Epithelial cell of prostate (primary cell): ENCODE measurements at regions not wholly inside any gene's neighbourhood (a gene's known extent, or its start where the extent isn't known, plus 50 kb on each side); places are given as distances from the start of the nearest gene placed in this dataset.
"Not testable (repeated sequence)": the region's sequence is repeated elsewhere in the genome, so short reads cannot be mapped to it uniquely, and the experiment has no call there.

Experiments
- DNase-seq: peaks from one replicate; pipeline ENCODE4 v3.0.0-alpha.2; 2011; ENCODE audit warnings: low read depth, low spot score
- H3K27ac ChIP-seq: fragments of 450-650 bp; 2 replicates; pipeline ENCODE4 v1.5.1; 2017; ENCODE audit warnings: mild to moderate bottlenecking

- no peak overlapping the region for H3K27ac ChIP-seq
- DNase-seq = no peak
Measured at GRCh38 chr5:130871346-130872086, 293.5 kb downstream of the HINT1 start.

DNA sequence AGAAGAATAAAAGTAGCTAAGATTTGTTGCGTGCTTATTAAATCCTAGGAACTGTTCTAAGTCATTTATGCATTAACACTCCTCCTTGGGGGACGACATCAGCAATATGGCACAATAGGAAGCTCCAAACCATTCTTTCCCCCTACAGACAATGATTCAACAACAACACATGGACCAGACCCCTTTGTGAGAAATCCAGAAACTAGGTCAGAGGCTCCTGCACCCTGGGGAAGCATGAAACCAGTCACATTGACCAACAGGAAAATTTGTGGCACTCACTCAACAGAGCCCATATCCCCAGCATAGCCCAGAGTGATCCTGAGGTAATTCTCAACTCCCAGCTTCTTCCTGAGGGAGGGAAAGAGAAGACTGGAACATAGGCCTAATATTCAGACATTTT, 294.4 kb downstream of the HINT1 start:
- no peak overlapping the region for H3K27ac ChIP-seq
- DNase-seq = no peak

- no peak for DNase-seq
- no peak overlapping the region for H3K27ac ChIP-seq
Measured at GRCh38 chr5:130868186-130868840, 296.7 kb downstream of the HINT1 start.

DNA sequence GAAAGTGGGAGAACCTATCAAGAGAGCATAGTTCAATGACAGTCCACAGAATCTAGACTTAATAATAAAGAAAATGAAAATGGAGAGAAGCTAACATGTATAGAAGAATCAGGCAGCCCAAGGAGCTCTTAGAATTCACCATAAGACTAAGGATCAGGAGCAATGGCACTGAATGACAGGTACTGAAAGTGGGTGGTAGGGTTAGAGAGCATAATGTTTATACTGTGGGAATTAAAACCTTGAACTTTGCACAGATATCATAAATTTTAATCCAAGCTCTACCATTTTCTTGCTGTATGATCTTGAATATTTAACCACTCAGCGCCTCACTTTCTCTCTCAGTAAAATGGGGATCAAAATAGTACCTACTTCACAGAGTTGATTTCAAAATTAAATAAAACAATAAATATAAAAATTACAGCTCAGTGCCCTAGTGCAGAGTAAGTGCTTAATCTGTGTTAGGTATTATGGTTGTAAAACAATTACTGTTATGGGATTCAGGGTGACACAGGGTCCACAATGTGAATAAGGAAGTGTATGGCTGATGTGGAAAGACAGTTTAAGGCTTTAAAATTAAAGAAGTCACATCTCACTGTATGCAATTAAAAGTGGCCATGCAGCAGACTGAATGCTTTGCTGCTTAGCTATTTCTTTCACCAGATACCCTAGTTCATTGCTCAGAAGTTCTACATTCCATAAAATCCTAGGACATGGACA, 319.8 kb downstream of the HINT1 start:
- H3K27ac ChIP-seq = no peak overlapping the region
- DNase-seq = no peak

GRCh38 chr5:130836729-130837649, 328.1 kb downstream of the HINT1 start:
- DNase-seq = no peak
- H3K27ac ChIP-seq = no peak overlapping the region

GRCh38 chr5:130817598-130818384, 347.3 kb downstream of the HINT1 start:
- H3K27ac ChIP-seq, DNase-seq: not testable (repeated sequence)

GRCh38 chr5:130815246-130815645, 349.8 kb downstream of the HINT1 start:
- DNase-seq = no peak
- H3K27ac ChIP-seq = no peak overlapping the region

GRCh38 chr5:130808691-130809090, 356.4 kb downstream of the HINT1 start:
- no peak for DNase-seq

GRCh38 chr5:130805648-130806047, 359.4 kb downstream of the HINT1 start:
- no peak for DNase-seq
- no peak overlapping the region for H3K27ac ChIP-seq

More at GRCh38 chr5:130808691-130809090, 356.4 kb downstream of the HINT1 start:
- no peak overlapping the region for H3K27ac ChIP-seq

- DNase-seq = no peak
- no peak overlapping the region for H3K27ac ChIP-seq
Measured at GRCh38 chr5:130805036-130805435, 360.0 kb downstream of the HINT1 start.

- no peak overlapping the region for H3K27ac ChIP-seq
- DNase-seq = no peak
Measured at GRCh38 chr5:130801963-130802362, 363.1 kb downstream of the HINT1 start.

DNA sequence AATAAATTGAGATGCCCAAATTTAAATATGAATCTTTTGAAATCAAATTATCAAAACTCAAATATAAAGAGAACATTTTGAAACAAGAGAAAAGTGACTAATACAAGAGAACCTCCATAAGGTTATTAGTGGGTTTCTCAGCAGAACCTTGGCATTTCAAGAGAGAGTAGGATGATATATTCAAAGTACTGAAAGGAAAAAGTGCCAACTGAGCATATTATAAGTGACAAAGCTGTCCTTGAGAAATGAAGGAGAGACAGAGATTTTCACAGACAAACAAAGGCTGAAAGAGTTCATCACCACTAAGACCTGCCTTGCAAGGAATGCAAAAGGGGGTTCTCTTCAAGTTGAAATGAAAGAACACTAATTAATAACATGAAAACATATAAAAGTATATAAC, 366.0 kb downstream of the HINT1 start:
- H3K27ac ChIP-seq = no peak overlapping the region
- DNase-seq = no peak

DNA sequence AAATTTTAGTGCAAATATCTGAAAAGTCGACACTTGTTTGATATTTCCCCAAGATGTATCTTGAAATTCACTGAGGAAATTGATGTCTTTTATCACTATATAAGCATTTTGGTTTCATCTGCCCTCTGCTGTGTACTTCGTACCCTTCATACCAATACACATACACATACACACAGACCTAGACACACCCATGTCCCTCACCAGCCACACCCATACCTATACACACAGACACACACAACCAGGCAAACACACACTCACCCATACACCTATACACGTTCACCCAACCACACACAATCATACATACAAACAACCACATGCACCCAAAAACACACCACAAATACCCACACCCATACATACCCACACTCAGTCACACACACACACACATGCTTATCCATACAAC, 367.8 kb downstream of the HINT1 start:
- H3K27ac ChIP-seq = no peak overlapping the region

DNA sequence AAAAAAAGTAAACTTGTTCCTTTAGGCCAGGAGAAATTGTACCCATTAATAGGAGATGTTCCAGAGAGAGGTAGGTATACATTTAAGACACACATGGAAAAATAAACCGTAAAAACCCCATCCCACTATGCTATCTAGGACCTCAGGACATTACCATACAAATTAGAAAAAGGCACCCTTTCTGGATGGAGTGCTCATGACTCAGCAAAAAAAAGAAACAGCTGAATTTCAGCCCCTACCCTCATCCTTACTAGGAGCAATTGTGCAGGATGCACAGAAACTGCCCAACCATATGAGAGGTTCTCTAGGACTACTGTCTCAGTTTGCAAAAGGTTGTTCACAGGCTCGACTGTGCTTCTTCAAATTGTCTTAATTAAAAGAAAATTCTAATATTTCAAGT, 368.2 kb downstream of the HINT1 start:
- no peak for DNase-seq
- H3K27ac ChIP-seq = no peak overlapping the region

More for the DNA sequence above, 367.8 kb downstream of the HINT1 start:
- DNase-seq = no peak

DNA sequence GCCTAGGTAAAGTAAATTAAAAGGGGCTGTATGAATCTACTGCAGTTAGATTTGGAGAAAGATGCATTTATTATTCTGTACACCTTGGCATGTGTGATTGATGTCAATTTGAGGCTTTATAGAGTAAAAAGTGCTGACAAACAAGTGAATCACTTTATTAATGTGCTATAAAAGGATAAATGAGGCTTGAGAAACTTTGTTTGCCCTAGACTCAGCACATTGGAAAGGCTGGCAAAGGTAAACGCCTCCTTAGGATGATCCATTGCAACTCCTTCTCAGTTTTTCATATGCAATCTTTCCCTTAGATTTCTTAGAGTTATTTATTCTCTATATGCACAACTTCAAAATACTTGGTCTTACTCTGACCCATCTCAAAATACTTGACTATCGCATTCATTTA, 369.0 kb downstream of the HINT1 start:
- no peak for DNase-seq
- H3K27ac ChIP-seq = no peak overlapping the region

GRCh38 chr5:130795037-130795436, 370.0 kb downstream of the HINT1 start:
- DNase-seq = peak; percentile 6
- H3K27ac ChIP-seq = no peak overlapping the region

DNA sequence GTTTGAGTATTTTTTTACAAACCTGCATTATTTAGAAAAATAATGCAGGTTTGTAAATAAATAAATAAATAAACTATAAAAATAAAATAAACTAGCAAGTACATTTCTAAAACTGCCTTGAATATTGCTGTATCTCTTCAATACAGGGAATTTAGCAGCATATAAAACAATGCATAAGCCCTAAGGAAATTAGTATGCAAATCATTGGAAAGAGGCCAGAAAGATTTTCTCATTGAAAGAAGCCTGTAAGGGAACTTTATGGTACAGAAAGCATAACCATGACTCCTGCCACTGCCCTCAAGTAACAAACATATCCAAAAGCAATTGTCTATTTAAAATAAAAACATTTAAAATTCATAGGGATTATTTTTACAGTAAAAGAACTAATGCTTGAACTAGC, 387.3 kb downstream of the HINT1 start:
- no peak for DNase-seq
- no peak overlapping the region for H3K27ac ChIP-seq

GRCh38 chr5:130773813-130774212, 391.2 kb downstream of the HINT1 start:
- no peak overlapping the region for H3K27ac ChIP-seq
- DNase-seq = peak; percentile 51

DNA sequence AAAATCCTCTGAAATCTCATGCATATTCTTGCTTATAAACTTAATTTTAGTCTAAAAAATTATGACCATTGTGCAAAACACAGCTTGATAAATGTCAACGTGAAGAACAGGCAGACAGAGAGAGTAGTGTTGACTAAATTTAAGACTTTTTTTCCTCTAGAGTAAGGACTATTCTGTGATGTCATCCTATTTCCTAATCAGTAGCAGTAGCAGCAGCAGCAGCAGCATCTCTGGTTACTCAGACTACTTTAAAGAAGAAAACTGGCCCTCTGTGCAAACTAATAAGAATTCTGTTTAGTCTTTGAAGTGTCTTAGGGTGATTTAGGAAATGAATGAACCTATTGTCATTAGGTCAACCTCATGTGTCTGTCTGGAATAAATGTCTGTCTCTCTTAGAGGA, 403.0 kb downstream of the HINT1 start:
- H3K27ac ChIP-seq = no peak overlapping the region
- no peak for DNase-seq
